ENCODE measurements at regions not wholly inside any gene's neighbourhood (a gene's known extent, or its start where the extent isn't known, plus 50 kb on each side); places are given as distances from the start of the nearest gene placed in this dataset.

- DNase-seq = no peak
- no peaks in the 10 kb centered on the region for H3K36me3 ChIP-seq (ENCODE audit: control insufficient read depth, insufficient read depth, low read length)
- Mint-ChIP-seq H3K9me3 (peaks cover 1% of the 10 kb centered on the region), H3K4me3 (no peak overlapping the region), H3K27ac (no peak overlapping the region), H3K27me3 (ENCODE audit: insufficient read depth) (peaks cover 14% of the 10 kb centered on the region), H3K4me1 (no peaks in the 10 kb centered on the region), H3K36me3 (ENCODE audit: low read depth) (no peaks in the 10 kb centered on the region)
- WGBS, 2 experiments (ENCODE audit: insufficient coverage in 1 of 2, insufficient read length in 1 of 2) = 92 to 93% methylated on average over 2 to 4 of the region's 4 CpGs
- no peak overlapping the region for H3K9ac ChIP-seq (ENCODE audit: extremely low read depth, low read length, poor library complexity, severe bottlenecking)
- peaks cover 30% of the 10 kb centered on the region for H3K27me3 ChIP-seq (ENCODE audit: control insufficient read depth, insufficient read depth, low read length, poor library complexity, severe bottlenecking)
- H3K4me1 ChIP-seq (ENCODE audit: control insufficient read depth, insufficient read depth, low read length) = no peaks in the 10 kb centered on the region
- H3K27ac ChIP-seq (ENCODE audit: low read depth, low read length) = no peak overlapping the region
- TF ChIP-seq CTCF (conservative IDR thresholded peaks at IDR 0.05) = no peak
- no peak overlapping the region for H3K4me3 ChIP-seq (ENCODE audit: low read length)
- H3K9me3 ChIP-seq (ENCODE audit: control insufficient read depth, low read length) = peaks cover under 1% of the 10 kb centered on the region
Measured at GRCh38 chr12:88298761-88299242, 156.7 kb downstream of the TMTC3 start.

GRCh38 chr12:88299567-88300101, 157.5 kb downstream of the TMTC3 start:
- H3K27me3 ChIP-seq (ENCODE audit: control insufficient read depth, insufficient read depth, low read length, poor library complexity, severe bottlenecking) = peaks cover 39% of the 10 kb centered on the region
- Mint-ChIP-seq H3K4me3 (no peak overlapping the region), H3K27me3 (ENCODE audit: insufficient read depth) (peaks cover 21% of the 10 kb centered on the region), H3K4me1 (no peaks in the 10 kb centered on the region), H3K36me3 (ENCODE audit: low read depth) (no peaks in the 10 kb centered on the region), H3K27ac (no peak overlapping the region), H3K9me3 (no peaks in the 10 kb centered on the region)
- H3K27ac ChIP-seq (ENCODE audit: low read depth, low read length) = no peak overlapping the region
- DNase-seq = no peak
- no peak overlapping the region for H3K9ac ChIP-seq (ENCODE audit: extremely low read depth, low read length, poor library complexity, severe bottlenecking)
- no peaks in the 10 kb centered on the region for H3K9me3 ChIP-seq (ENCODE audit: control insufficient read depth, low read length)
- no peaks in the 10 kb centered on the region for H3K36me3 ChIP-seq (ENCODE audit: control insufficient read depth, insufficient read depth, low read length)
- TF ChIP-seq CTCF (conservative IDR thresholded peaks at IDR 0.05) = no peak
- no peak overlapping the region for H3K4me3 ChIP-seq (ENCODE audit: low read length)
- 84 to 95% methylated on average over 2 to 4 of the region's 4 CpGs for WGBS, 2 experiments (ENCODE audit: insufficient coverage in 1 of 2, insufficient read length in 1 of 2)
- no peaks in the 10 kb centered on the region for H3K4me1 ChIP-seq (ENCODE audit: control insufficient read depth, insufficient read depth, low read length)

- no peaks in the 10 kb centered on the region for H3K9me3 Mint-ChIP-seq
- H3K4me1 Mint-ChIP-seq = no peaks in the 10 kb centered on the region
- no peak overlapping the region for H3K4me3 ChIP-seq (ENCODE audit: low read length)
- no peak overlapping the region for H3K4me3 Mint-ChIP-seq
- no peaks in the 10 kb centered on the region for H3K4me1 ChIP-seq (ENCODE audit: control insufficient read depth, insufficient read depth, low read length)
- H3K9ac ChIP-seq (ENCODE audit: extremely low read depth, low read length, poor library complexity, severe bottlenecking) = no peak overlapping the region
- H3K27ac ChIP-seq (ENCODE audit: low read depth, low read length) = no peak overlapping the region
- H3K36me3 ChIP-seq (ENCODE audit: control insufficient read depth, insufficient read depth, low read length) = no peaks in the 10 kb centered on the region
- TF ChIP-seq CTCF (conservative IDR thresholded peaks at IDR 0.05) = no peak
- peaks cover 33% of the 10 kb centered on the region for H3K27me3 Mint-ChIP-seq (ENCODE audit: insufficient read depth)
- H3K9me3 ChIP-seq (ENCODE audit: control insufficient read depth, low read length) = no peaks in the 10 kb centered on the region
- no peak overlapping the region for H3K27ac Mint-ChIP-seq
- no peaks in the 10 kb centered on the region for H3K36me3 Mint-ChIP-seq (ENCODE audit: low read depth)
- no peak for DNase-seq
- H3K27me3 ChIP-seq (ENCODE audit: control insufficient read depth, insufficient read depth, low read length, poor library complexity, severe bottlenecking) = peaks cover 52% of the 10 kb centered on the region
Measured at GRCh38 chr12:88300931-88301330, 158.8 kb downstream of the TMTC3 start.

All from endodermal cell (in vitro differentiated cells).